SK-N-MC (cell line): ENCODE measurements at regions not wholly inside any gene's neighbourhood (a gene's known extent, or its start where the extent isn't known, plus 50 kb on each side); places are given as distances from the start of the nearest gene placed in this dataset.

ENCODE experiments used
- EZH2 ChIP-seq: fragments of 200-600 bp; sonication (generic); IDR thresholded peaks from one replicate; pipeline ENCODE4 v1.6.1; 2017; ENCODE audit warnings: antibody characterized with exemption
- POLR2AphosphoS5 ChIP-seq: IDR thresholded peaks from 2 replicates; pipeline ENCODE4 v1.6.1; 2012; ENCODE audit warnings: mild to moderate bottlenecking, low read depth, low read length, borderline replicate concordance

DNA sequence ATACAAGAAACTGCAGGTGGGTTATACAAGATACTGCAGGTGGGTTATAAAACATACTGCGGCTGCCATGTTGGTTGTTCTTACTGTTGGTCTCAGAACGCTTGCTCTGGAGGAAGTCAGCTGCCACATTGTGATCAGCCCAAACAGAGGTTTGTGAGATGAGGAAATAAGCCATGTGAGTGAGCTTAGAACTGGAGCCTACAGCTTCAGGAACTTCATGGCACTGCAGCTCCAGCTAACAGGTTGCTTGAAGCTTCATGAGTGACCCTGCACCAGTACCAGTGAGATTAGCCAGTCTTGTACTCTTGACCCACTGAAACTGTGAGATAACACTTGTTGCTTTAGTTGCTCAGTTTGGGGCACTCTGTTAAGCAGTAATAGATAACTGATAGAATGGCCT is 74.5 kb upstream of the PRKCQ start:
- TF ChIP-seq EZH2 (no peak), POLR2AphosphoS5 (no peak)
